ENCODE measurements at regions not wholly inside any gene's neighbourhood (a gene's known extent, or its start where the extent isn't known, plus 50 kb on each side); places are given as distances from the start of the nearest gene placed in this dataset.

- TF ChIP-seq, protein P1, sequence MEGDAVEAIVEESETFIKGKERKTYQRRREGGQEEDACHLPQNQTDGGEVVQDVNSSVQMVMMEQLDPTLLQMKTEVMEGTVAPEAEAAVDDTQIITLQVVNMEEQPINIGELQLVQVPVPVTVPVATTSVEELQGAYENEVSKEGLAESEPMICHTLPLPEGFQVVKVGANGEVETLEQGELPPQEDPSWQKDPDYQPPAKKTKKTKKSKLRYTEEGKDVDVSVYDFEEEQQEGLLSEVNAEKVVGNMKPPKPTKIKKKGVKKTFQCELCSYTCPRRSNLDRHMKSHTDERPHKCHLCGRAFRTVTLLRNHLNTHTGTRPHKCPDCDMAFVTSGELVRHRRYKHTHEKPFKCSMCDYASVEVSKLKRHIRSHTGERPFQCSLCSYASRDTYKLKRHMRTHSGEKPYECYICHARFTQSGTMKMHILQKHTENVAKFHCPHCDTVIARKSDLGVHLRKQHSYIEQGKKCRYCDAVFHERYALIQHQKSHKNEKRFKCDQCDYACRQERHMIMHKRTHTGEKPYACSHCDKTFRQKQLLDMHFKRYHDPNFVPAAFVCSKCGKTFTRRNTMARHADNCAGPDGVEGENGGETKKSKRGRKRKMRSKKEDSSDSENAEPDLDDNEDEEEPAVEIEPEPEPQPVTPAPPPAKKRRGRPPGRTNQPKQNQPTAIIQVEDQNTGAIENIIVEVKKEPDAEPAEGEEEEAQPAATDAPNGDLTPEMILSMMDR (IDR thresholded peaks at IDR 0.05) = no peak
- no peak for TF ChIP-seq EZH2 (IDR thresholded peaks at IDR 0.05; ENCODE audit: borderline replicate concordance, insufficient read depth, low read depth, low read length, poor library complexity, severe bottlenecking)
Measured at GRCh38 chr11:128156486-128156885, 430.9 kb downstream of the ETS1 start.

All from B cell (primary cell).